ENCODE measurements at regions not wholly inside any gene's neighbourhood (a gene's known extent, or its start where the extent isn't known, plus 50 kb on each side); places are given as distances from the start of the nearest gene placed in this dataset.
"Not testable (repeated sequence)": the region's sequence is repeated elsewhere in the genome, so short reads cannot be mapped to it uniquely, and the experiment has no call there.

- H3K27ac Mint-ChIP-seq; H3K27me3 Mint-ChIP-seq; H3K9me3 Mint-ChIP-seq; POLR2A ChIA-PET; H3K4me1 Mint-ChIP-seq; DNase-seq; CTCF ChIA-PET; H3K4me3 Mint-ChIP-seq; H3K36me3 Mint-ChIP-seq (ENCODE audit: low read depth): not testable (repeated sequence)
Measured at GRCh38 chr1:228611707-228612106, 123.6 kb upstream of the RHOU start.

GRCh38 chr1:228622002-228622716, 113.1 kb upstream of the RHOU start:
- H3K27ac Mint-ChIP-seq; POLR2A ChIA-PET; H3K9me3 Mint-ChIP-seq; CTCF ChIA-PET; H3K36me3 Mint-ChIP-seq (ENCODE audit: low read depth); H3K4me1 Mint-ChIP-seq; H3K4me3 Mint-ChIP-seq; DNase-seq; H3K27me3 Mint-ChIP-seq: not testable (repeated sequence)

- H3K4me1 Mint-ChIP-seq; POLR2A ChIA-PET; H3K27me3 Mint-ChIP-seq; H3K4me3 Mint-ChIP-seq; H3K36me3 Mint-ChIP-seq (ENCODE audit: low read depth); CTCF ChIA-PET; DNase-seq; H3K9me3 Mint-ChIP-seq; H3K27ac Mint-ChIP-seq: not testable (repeated sequence)
Measured at GRCh38 chr1:228626481-228626880, 108.8 kb upstream of the RHOU start.

GRCh38 chr1:228632858-228633257, 102.4 kb upstream of the RHOU start:
- DNase-seq; H3K4me1 Mint-ChIP-seq; H3K36me3 Mint-ChIP-seq (ENCODE audit: low read depth); H3K27ac Mint-ChIP-seq; H3K9me3 Mint-ChIP-seq; POLR2A ChIA-PET; H3K4me3 Mint-ChIP-seq; CTCF ChIA-PET; H3K27me3 Mint-ChIP-seq: not testable (repeated sequence)

DNA sequence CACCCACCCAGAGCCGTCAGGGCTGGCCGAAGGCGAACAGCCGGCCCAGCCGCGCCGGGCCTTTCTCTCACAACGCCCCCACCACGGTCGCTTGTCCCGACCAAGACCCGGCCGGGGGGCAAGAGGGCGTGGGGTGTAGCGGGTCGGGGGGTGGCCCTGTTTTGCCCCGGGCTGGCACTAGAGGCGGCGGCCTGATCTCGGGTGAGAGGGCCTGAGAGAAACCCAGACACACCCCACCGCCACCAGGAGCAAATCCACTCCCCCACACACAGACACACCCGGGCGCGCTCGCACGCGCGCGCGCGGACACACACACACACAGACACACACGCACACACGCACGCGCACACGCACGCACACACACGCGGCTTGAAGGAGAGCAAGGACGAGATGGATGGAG, 100.0 kb upstream of the RHOU start:
- H3K27ac Mint-ChIP-seq; H3K4me1 Mint-ChIP-seq; H3K9me3 Mint-ChIP-seq; POLR2A ChIA-PET; H3K4me3 Mint-ChIP-seq; H3K36me3 Mint-ChIP-seq (ENCODE audit: low read depth); CTCF ChIA-PET; H3K27me3 Mint-ChIP-seq: not testable (repeated sequence)
- DNase-seq = peak; percentile 42

GRCh38 chr1:228637529-228637928, 97.8 kb upstream of the RHOU start:
- H3K4me3 Mint-ChIP-seq; H3K27ac Mint-ChIP-seq; H3K36me3 Mint-ChIP-seq (ENCODE audit: low read depth); H3K4me1 Mint-ChIP-seq; CTCF ChIA-PET; H3K27me3 Mint-ChIP-seq; DNase-seq; POLR2A ChIA-PET; H3K9me3 Mint-ChIP-seq: not testable (repeated sequence)

DNA sequence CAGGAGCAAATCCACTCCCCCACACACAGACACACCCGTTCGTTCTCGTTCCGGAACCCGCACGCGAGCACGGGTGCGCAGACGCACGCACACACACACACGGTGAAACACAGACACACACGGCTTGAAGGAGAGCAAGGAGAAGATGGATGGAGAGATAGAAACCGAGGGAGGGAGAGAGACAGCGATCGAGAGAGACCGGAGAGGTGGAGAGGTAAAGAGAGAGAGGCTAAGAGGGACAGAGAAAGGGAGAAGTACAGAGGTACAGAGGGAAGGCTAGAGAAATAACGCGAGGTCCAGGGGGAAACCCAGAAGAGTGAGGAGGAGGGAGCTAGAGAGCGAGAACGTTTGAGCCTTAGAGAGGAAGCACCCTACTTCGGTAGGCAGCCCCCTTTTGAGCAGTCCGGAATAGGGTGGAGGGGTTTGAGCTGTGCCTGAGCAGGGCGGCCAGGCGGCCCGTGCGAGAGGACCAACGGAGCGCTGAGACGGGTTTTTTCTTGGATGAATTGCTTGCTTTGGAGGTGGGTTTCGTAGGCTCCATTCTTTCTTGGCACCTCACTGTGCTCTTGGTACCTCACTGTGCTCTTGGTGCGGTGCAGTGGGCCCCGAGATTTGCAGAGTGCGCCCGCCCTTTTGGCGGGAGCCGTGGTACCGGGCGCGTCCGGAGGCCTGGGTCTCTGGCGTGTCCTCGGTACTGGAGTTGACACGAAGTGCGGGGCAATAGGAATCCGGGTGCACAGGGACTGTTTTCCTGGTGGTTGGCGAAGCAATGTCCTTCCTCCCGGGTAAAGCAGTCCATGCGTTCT, 88.4 kb upstream of the RHOU start:
- DNase-seq = peak; percentile 45
- ChIA-PET POLR2A (interaction anchor here (0.7 to 0.8 kb wide), 2 partner anchors 794 to 881 kb away, joined by 3 read pairs; no protein-coding TSS in a partner anchor), CTCF (no interaction called here)
- Mint-ChIP-seq H3K9me3 (no peaks in the 10 kb centered on the region), H3K27ac (peak overlapping the region; percentile 89), H3K27me3 (peaks cover 47% of the 10 kb centered on the region), H3K4me1 (peaks cover 27% of the 10 kb centered on the region), H3K4me3 (peak overlapping the region; percentile 85), H3K36me3 (ENCODE audit: low read depth) (peaks cover 7% of the 10 kb centered on the region)

DNA sequence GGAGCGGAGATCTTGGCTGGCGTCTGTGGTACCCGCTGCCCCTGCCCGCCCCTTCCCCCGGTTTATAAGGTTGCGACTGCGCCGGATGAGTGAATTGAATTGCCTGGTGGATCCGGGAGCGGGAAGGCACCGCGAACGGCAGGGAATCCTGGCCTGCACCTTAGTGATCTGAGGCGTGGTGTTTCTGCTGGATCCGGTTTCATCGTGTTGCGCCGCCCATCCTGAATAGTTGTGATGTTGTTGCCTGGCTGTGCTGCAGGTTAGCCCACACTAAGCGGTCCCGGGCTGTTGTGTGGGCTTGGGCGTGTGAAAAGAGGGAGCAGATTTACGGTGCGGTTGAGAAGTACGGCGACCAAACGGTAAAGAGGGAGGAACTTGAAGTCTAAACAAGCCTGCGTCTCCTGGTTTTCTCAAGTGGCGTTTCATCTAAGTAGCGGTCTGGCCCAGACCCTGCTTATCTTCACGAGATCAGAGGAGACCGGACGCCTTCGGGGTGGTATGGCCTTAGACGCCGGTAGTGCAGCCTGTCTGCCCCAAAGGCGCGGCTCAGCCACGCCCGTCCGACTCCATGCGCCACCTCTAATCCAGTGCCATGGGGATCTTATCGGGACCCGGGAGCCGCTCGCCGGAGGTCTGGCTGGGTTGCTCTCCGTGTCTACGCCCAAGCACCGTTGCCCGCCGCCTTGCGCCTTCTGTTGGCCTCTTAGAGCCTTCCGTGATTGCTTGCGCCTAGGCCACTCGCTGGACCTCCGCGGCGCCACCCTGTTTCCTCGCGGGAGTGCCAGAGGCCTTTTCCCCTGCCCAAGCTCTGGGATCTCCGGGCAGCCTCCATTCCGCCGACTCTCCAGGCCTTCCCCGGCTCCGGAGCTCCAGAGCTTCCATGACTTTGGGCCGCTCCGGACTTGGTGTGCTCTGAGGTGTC, 87.5 kb upstream of the RHOU start:
- CTCF ChIA-PET = no interaction called here
- Mint-ChIP-seq H3K4me3 (peak overlapping the region; percentile 85), H3K36me3 (ENCODE audit: low read depth) (peaks cover 7% of the 10 kb centered on the region), H3K9me3 (no peaks in the 10 kb centered on the region), H3K27me3 (peaks cover 51% of the 10 kb centered on the region), H3K4me1 (peaks cover 27% of the 10 kb centered on the region), H3K27ac (peak overlapping the region; percentile 89)
- POLR2A ChIA-PET = interaction anchor here (0.7 to 0.8 kb wide), 2 partner anchors 793 to 880 kb away, joined by 3 read pairs; no protein-coding TSS in a partner anchor
- DNase-seq = peak; percentile 28

- Mint-ChIP-seq H3K36me3 (ENCODE audit: low read depth) (peaks cover 7% of the 10 kb centered on the region), H3K4me3 (peak overlapping the region; percentile 85), H3K4me1 (peaks cover 27% of the 10 kb centered on the region), H3K27me3 (peaks cover 54% of the 10 kb centered on the region), H3K27ac (no peak overlapping the region), H3K9me3 (no peaks in the 10 kb centered on the region)
- CTCF ChIA-PET = no interaction called here
- POLR2A ChIA-PET = no interaction called here
- DNase-seq = no peak
Measured at GRCh38 chr1:228648647-228649383, 86.5 kb upstream of the RHOU start.

DNA sequence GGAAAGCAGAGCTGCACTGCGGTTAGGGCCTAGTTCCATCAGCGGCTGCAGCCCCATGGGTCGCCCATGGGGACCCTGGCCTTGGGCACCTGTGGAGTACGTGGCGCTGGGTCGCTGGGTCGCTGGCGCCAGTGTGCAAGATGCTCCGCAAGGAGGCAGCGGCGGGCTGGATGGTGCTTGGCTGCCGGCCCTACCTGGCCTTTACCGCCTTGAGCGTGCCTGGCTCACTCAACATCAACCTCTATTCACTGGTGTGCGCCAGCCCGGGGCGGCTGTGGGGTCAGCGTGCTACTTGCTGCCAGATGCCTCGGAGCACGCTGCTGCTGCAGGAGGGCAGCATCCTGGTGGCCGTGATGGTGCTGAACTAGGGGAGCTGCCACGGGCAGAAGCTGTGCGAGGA, 85.1 kb upstream of the RHOU start:
- Mint-ChIP-seq H3K36me3 (ENCODE audit: low read depth) (peaks cover 7% of the 10 kb centered on the region), H3K4me1 (peaks cover 27% of the 10 kb centered on the region), H3K27me3 (peaks cover 56% of the 10 kb centered on the region), H3K27ac (no peak overlapping the region), H3K9me3 (no peaks in the 10 kb centered on the region), H3K4me3 (no peak overlapping the region)
- DNase-seq = no peak
- ChIA-PET CTCF (no interaction called here), POLR2A (no interaction called here)

- DNase-seq = no peak
- peaks cover 7% of the 10 kb centered on the region for H3K36me3 Mint-ChIP-seq (ENCODE audit: low read depth)
- H3K9me3 Mint-ChIP-seq = no peaks in the 10 kb centered on the region
- peaks cover 59% of the 10 kb centered on the region for H3K27me3 Mint-ChIP-seq
- ChIA-PET CTCF (no interaction called here), POLR2A (no interaction called here)
- peaks cover 27% of the 10 kb centered on the region for H3K4me1 Mint-ChIP-seq
- no peak overlapping the region for H3K4me3 Mint-ChIP-seq
- H3K27ac Mint-ChIP-seq = no peak overlapping the region
Measured at GRCh38 chr1:228650946-228651345, 84.3 kb upstream of the RHOU start.

DNA sequence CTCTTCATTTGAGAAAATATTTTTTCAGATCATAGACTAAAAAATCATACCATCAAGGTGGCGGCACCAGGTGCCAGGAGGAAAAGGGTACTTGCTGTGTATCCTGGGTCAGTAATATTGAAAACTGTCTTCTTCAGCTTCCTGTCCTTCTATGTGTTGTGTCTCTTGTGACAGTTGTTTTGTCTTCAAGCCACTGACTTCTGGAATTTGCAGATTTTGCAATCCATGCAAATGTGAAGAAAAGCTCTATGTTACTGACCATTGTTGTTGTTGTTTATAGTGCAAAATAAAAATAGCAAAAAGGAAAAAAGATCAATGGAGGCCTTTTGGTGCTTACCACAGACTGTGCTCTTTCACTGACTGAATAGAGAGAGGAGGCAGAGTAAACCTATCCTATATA, 83.2 kb upstream of the RHOU start:
- ChIA-PET POLR2A (no interaction called here), CTCF (no interaction called here)
- DNase-seq = no peak
- Mint-ChIP-seq H3K4me3 (no peak overlapping the region), H3K4me1 (peaks cover 20% of the 10 kb centered on the region), H3K9me3 (no peaks in the 10 kb centered on the region), H3K27ac (no peak overlapping the region), H3K36me3 (ENCODE audit: low read depth) (peaks cover 2% of the 10 kb centered on the region), H3K27me3 (peaks cover 56% of the 10 kb centered on the region)

- DNase-seq; CTCF ChIA-PET; H3K9me3 Mint-ChIP-seq; H3K36me3 Mint-ChIP-seq (ENCODE audit: low read depth); H3K27ac Mint-ChIP-seq; H3K4me3 Mint-ChIP-seq; POLR2A ChIA-PET: not testable (repeated sequence)
- peaks cover 48% of the 10 kb centered on the region for H3K27me3 Mint-ChIP-seq
- H3K4me1 Mint-ChIP-seq = peaks cover 11% of the 10 kb centered on the region
Measured at GRCh38 chr1:228653057-228653456, 82.2 kb upstream of the RHOU start.
